ENCODE measurements at regions not wholly inside any gene's neighbourhood (a gene's known extent, or its start where the extent isn't known, plus 50 kb on each side); places are given as distances from the start of the nearest gene placed in this dataset.

DNA sequence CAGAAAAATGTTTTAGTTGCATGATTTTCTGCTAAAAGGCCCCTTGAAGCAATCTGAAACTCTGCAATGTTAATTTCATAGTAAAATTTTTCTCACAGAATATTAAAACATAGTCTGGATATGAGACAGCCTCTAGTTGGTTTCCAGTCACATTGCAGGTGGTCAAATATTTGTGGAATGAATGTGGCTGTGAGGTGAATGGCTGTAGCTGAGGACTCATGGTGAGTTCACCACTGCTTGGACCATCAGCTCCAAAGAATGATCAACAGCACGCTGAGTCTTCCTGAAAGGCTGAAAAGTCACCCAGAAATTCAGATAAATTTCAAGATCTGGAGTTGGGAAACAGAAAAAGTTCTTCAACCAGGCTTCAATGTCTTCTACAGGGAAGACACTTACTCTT lies 79.8 kb downstream of the MAT2B start:
- no peak overlapping the region for H3K4me3 ChIP-seq (ENCODE audit: low read length)
- TF ChIP-seq, protein P1, sequence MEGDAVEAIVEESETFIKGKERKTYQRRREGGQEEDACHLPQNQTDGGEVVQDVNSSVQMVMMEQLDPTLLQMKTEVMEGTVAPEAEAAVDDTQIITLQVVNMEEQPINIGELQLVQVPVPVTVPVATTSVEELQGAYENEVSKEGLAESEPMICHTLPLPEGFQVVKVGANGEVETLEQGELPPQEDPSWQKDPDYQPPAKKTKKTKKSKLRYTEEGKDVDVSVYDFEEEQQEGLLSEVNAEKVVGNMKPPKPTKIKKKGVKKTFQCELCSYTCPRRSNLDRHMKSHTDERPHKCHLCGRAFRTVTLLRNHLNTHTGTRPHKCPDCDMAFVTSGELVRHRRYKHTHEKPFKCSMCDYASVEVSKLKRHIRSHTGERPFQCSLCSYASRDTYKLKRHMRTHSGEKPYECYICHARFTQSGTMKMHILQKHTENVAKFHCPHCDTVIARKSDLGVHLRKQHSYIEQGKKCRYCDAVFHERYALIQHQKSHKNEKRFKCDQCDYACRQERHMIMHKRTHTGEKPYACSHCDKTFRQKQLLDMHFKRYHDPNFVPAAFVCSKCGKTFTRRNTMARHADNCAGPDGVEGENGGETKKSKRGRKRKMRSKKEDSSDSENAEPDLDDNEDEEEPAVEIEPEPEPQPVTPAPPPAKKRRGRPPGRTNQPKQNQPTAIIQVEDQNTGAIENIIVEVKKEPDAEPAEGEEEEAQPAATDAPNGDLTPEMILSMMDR (conservative IDR thresholded peaks at IDR 0.05; ENCODE audit: low read depth, low read length) = no peak
- DNase-seq (ENCODE audit: low read depth) = no peak

DNA sequence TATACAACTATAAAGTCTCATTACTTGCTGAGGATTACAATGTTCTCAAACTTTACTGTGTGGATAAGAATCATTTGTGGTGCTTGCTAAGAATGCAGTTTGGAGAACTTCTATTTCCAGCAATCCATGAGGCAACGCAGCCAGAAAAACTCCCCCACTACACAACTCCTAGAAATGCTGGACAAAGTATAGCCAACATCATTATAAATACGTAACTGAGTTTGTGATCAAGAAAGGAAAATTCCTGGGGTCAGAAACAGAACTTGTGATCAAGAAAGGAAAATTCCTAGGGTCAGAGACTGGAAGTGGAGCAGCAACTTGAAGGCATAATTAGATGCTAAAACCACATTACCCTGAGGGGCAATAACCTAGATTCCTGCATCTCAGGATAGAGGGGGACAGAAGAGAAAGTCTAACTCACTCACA lies 81.1 kb downstream of the MAT2B start:
- no peak for DNase-seq (ENCODE audit: low read depth)
- TF ChIP-seq, protein P1 (conservative IDR thresholded peaks at IDR 0.05; ENCODE audit: low read depth, low read length) = no peak
- H3K4me3 ChIP-seq (ENCODE audit: low read length) = no peak overlapping the region

DNA sequence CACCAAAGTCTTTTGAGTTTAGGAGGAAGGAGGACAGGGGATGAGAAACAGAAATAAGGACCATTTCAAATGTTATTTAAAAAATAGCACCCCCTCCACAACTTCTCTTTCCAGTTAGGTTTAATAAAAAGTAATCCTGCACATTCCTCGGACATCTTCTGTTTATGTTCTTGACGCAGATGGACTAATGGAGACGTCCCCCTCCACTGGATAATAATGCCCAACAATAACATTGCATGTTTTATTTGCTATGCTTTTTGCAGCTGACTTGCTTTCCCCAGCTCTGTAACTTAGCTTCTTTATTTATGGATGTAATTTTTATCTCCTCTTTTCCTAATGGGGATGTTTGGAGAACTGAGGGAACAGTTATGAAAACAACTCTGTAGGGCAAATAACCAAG lies 89.5 kb downstream of the MAT2B start:
- DNase-seq (ENCODE audit: low read depth) = no peak
- TF ChIP-seq, protein P1 (conservative IDR thresholded peaks at IDR 0.05; ENCODE audit: low read depth, low read length) = no peak
- H3K4me3 ChIP-seq (ENCODE audit: low read length) = no peak overlapping the region

DNA sequence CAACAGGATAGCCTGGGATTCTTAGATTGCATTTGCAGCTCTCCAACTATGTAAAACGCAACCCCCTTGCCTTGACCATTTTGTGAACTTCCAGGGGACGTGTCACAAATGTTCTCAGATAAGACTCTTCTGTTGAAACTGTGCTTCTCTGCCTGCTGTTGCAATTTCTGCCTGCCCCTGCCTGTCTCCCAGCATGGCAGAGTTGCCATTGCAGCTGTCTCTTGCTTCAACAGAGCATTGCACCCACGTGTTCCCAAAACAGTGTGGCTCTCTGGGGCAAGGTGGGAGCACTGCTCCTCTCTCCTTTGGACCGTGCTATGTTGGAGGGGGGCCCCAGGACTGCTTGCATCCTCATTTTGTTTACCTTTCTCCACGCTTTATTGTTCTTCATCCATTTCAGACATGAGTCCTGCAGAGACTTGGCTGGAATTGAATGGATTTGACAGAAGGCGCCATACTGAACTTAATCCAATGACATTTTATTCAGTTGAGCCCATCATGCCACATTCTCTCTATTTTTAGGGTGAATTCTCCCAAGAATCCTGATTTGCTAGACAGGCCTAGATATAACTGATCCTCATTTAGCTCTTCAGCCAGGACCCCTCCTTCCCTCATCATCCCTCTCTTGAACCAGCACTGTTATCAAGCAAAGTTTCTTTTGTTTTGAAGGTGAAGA lies 90.7 kb downstream of the MAT2B start:
- no peak for DNase-seq (ENCODE audit: low read depth)
- no peak overlapping the region for H3K4me3 ChIP-seq (ENCODE audit: low read length)
- TF ChIP-seq, protein P1 (conservative IDR thresholded peaks at IDR 0.05; ENCODE audit: low read depth, low read length) = no peak

DNA sequence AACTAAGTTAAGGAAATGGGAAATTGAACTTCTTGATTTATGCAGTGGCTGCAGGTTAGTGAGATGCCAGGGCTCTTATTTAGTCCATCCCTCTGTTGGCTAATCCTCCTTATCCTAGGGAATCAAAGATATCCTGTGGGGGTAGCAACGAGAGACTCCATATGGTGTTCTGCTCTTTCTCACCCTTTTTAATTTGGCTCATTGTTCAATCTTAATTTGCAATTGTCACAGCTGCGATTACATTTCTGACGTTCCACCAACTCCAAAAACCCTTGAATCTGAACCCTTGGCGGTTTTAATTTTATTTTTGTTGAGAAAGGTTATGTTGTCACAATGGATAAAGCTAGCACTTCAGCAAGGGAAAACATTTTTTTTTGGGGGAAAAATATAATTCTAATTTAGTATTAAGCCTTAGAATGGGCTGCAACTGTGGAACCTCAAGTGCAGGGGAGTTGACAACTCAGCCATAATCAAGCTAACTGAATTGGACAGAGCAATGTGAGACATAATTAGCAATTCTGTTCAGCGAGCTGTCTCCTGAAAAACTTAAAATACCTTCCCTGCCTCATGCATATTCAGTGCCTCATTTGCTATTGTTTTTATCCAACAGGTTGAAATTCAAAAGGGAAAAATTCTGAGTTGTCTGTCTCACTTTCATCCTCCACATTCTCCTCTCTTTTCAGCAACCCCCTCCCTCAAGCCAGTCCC lies 91.3 kb downstream of the MAT2B start:
- TF ChIP-seq, protein P1 (conservative IDR thresholded peaks at IDR 0.05; ENCODE audit: low read depth, low read length) = no peak
- no peak for DNase-seq (ENCODE audit: low read depth)
- H3K4me3 ChIP-seq (ENCODE audit: low read length) = no peak overlapping the region

DNA sequence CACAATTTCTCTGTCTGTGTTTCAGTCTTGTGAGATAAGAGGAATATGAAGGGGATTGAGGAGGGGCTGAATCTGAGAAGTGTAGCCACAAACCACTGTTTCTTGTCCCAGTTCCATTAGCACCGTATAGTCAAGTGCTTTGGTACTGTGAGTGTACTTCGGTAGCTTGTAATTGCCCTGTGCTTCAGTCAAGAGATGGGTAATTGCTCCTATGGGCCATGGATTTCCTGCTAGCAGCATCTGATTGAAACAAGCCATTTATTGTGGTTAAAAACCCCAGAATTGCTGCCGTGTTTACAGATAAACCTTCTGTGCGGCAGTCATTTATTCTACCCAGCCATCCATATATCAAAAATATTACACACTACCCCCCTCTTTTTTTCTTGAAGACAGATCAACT lies 98.6 kb downstream of the MAT2B start:
- TF ChIP-seq, protein P1 (conservative IDR thresholded peaks at IDR 0.05; ENCODE audit: low read depth, low read length) = no peak
- DNase-seq (ENCODE audit: low read depth) = no peak
- no peak overlapping the region for H3K4me3 ChIP-seq (ENCODE audit: low read length)

DNA sequence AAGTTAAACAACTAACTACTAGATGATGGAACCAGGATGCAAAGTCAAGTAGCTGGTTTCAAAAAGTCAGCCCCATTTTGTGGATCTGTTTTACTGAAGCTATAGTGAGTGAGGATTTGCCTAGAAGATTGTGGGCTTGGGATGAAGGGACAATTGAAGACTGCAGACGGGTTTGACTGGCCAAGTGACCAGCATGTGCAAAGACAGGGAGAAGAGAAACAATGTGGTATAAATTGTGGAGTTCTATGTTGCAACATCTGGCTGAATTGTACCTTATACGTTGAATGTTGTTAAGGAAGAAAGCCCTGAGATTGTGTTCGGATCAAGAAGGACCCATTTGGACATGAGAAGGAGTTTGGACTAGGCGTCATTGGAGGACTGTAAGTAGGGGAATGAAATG lies 101.8 kb downstream of the MAT2B start:
- no peak for DNase-seq (ENCODE audit: low read depth)
- H3K4me3 ChIP-seq (ENCODE audit: low read length) = no peak overlapping the region

More for the DNA sequence above, 101.8 kb downstream of the MAT2B start:
- TF ChIP-seq, protein P1 (conservative IDR thresholded peaks at IDR 0.05; ENCODE audit: low read depth, low read length) = no peak
